Hematopoietic multipotent progenitor cell treated with erythropoietin and hydrocortisone succinate and interleukin-3 and kit ligand, for 8 days (in vitro differentiated cells): ENCODE measurements at regions not wholly inside any gene's neighbourhood (a gene's known extent, or its start where the extent isn't known, plus 50 kb on each side); places are given as distances from the start of the nearest gene placed in this dataset.
"Not testable (repeated sequence)": the region's sequence is repeated elsewhere in the genome, so short reads cannot be mapped to it uniquely, and the experiment has no call there.

ENCODE experiments used
- DNase-seq: peaks from one replicate; pipeline ENCODE4 v3.0.0-alpha.2; 2015

DNA sequence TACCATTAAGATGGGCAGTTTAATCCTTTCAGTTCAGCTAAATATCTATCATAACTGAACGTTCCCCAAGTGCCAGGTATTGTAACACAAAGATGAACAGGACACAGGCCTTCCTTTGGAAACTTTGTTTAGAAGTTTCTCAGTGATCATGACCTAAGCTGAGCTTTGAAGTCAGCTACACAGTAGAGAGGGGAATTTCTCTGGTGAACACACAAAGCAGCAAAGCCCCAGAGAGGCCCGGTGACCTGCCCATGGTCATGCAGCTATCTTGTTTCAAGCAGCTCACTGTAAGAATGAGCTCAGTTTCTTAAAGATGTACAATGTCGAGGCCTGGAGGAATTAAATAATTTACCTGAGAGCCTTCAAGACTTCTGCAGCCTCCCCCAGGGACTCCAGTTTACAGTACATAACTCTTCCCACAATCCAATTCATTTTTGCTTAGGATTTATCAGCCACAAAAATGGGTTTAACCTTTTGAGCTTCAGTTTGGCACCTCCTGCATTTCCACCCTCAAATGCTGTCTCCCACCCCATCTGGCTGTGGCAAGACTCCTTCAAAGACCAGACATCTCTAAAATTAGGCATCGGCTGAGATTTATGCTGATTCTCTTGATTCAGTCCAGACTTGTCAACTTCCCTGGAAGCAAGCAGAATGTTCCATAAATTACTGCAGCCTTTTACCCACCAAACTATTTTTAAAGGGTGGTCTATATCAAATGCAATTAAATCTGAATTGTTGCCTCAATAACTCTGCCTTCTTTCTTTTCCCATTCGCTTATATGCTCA, 325.6 kb downstream of the TXNL1 start:
- DNase-seq: no peak

DNA sequence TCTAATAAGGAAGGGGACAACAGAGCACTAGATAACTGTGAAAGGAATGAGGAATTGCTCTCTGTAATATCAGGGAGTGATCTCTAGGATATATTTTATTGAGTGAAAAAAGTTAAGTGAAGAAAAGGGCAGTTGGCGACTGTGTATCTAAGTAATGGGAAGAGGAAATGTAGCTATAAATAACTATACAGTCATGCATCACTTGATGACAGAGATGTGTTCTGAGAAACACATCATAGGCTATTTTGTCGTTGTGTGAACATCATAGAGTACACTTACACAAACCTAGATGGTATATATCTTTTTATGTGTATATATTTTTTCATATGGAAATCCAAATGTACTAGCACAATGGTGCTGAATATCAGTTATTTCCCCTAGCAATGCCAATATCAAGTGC, 329.3 kb downstream of the TXNL1 start:
- DNase-seq: no peak

DNA sequence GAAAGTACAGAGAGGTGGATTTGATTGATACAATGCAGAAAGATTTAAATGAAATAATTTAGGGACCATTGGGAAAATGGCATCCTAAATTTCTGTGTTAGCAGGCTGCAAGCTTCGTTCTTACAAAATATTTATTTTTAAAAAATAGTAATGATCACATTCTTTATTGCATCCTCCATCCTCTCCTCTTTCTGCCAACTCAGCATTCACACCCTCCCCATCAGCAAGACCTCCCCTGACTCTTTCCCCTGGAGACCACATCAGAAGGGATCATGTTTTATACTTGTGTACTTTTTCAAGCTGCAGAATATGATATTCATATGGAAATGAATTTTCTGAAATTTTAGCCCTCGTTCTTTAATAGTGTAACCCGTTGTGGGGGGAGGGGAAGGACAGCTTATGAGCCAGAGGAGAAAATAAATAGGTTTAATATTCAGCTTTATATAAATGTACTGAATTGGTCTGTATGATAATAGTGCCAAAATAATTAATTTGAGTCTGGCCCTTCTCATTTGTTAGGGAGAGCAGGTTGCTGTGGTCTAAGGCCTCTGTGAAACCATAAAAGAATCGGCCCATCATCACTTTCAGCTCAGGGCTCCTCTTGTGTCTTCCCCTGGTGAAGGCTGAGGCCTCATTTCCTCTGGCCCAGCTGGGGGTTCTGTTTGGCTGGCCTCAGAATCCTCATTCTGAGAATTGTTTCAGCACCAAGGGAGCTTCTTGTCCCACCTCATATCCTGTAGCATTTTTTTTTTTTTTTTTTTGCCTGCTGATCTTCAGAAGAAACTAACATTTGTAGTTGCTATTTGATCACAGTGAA, 330.8 kb downstream of the TXNL1 start:
- DNase-seq: no peak

DNA sequence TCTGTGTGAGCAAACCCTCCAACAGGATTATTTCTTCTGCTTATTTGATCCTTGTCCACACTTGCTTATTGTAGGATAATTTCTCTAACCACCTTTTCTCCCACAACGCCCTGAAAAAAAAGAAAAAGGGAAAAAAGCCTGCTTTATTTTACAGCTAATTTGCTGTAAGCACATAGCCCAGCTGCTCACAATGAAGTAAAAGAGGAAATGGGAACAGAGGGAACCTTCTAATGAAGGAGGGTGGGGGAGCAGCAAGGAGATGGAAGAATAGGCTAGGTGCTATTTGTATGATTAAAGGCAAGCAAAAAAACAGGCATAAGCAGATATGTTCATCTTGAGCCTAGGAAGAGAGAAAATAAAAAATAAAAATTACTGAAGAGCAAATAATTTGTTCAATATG, 331.6 kb downstream of the TXNL1 start:
- no peak for DNase-seq

DNA sequence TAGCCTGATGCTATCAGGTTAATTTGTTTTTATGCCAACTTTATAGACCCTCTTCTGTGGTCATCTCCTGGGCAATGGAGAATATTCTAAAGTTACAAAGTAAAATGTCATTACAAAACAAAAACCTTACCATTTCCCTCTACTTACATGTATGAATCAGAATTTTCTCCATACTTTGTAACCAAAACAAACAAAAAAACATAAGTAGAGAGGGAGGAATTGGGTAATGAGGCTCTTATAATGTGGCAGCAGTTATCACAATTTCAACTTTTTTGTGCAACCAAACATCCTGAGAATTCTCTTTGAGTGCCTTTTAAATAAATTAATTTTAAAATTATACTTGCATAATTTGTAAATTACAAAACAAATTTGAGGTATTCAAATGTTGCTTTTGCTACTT, 332.8 kb downstream of the TXNL1 start:
- DNase-seq: no peak

DNA sequence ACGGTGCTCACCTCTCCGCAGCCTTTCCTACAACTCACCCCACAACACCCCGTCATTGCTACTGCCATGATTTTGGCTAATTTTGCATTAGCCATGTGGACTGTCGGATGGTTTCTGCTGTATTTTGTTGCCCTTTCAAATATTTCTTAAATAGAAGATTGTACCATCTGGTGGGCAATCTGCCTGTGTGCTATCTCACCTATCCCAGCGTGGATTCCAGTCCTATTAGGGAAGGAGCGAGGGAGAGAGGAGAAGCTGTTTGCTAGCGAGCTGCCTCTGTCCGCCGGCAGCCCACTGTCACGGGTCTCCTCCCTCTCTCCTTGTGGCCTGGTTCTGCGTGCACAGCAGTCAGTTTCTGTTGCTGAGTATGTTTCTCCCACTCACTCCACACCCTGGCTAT, 336.2 kb downstream of the TXNL1 start:
- DNase-seq: no peak

DNA sequence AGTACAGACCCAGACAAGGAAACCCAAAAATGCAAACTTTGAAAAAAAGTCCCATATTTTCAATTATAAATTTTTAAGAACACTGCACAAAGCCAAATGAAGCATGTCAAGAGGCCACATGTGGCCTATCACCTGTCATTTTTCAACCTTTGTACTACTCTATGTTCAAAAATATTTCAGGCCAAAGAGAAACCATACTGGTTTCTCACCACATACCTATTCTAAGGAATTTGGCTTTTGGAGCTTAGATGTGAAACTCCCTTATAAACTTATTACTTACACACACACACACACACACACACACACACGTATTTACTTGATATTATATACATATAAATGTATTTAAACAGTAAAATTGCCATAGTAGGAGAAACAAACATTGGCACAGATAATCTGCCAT, 338.7 kb downstream of the TXNL1 start:
- no peak for DNase-seq

DNA sequence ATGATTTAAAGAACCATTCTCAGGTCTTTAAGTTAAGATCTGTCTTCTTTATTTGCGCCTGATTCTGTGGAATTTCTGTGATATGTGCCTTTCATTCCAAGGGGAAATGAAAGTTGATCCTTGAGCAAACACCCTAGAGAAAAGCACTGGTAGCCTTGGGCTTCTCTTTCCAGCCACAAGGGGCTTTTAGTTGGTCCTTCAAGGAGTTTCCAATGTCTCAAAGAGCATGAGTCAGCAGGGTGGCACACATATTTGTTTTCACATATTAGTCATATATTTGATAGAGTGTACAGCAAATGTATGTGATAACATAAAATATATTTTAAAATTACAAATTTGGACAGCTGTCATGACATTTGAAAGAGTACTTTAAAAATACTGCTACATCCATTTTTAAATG, 339.5 kb downstream of the TXNL1 start:
- DNase-seq: no peak

DNA sequence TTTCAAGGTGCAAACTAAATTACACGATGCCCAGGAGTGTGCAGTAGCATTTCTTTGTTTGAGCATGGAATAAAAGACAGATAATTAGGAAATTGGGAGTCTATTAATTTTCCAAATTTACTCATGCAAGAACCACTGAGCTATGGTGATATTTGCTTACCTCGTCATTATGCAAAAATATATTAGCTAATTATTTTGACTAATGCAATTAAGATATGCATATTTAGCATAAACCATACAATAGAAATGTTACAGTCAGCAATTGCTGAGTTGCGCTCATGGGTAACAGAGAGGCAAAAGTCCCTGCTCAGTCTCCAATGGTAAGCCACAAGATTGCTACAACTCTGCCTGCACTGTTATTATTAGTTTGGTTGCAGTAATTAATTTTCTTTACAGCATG, 342.0 kb downstream of the TXNL1 start:
- DNase-seq: no peak

DNA sequence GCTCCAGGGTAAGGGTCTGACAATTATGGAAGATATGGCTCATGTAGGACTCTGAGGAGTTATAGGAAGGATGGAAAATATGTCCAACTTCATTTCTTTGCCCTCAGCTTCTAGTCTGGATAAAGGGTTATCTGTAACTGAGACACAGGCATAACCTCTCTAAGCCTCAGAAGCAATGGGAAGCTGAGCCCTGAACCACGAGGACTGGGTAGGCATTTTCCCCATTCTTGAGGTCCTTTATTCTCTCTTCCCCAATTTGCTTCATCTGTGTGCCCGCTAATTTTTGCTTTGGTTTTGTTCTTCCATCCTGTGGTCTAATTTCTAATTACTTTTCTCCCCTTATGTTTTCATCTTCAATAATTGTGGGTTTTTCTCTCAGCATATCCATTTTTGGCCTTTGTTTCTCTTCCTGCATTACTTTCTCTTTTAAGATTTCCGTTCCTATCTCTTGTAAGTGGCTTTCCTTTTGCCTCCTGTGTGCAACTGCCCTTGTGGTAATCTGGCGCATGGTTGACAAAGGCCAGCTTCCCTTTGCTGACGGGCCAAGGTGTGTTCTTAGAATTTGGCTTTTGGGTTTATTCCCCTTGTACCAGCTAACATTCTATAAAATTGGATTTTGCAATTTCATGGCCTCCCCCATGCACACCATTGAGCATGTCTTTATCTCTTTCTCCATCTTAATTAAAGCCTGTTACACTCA, 343.8 kb downstream of the TXNL1 start:
- DNase-seq: no peak

DNA sequence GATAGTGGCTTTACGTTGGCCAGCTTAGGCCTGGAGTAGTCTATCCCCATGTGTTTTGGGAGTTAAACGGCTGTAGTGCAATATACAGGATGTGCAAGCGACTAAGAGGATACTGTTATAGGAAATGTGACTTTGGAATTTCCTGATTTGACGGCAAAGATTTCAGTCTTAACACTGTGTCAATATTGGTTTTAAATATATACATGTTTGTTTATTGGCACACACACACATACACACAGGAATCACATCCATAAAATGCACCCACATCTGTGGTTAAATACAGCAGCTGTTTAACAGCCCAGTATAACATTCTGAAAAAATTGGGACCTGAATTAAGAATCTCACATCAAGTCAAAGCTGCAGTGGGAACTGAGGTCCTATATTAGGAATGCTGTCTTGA, 347.1 kb downstream of the TXNL1 start:
- DNase-seq: no peak

DNA sequence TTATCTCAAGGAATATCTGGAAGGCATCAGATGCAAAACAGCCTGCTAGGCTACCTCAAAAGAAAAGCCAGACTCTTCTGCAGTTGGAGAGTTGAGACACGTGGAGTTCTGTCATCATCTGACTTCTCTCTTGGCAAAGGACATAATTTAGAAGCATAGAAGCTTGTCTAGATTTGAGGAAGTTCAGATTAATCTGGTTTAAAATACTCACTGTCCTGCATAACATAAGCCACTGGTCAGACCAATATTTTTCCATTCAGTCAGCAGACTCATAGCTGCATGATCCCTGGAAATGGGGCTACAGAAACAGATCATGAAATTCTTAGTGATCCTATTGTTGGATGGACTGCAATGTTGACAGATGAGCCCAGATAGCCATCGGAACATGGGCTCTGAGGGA, 349.0 kb downstream of the TXNL1 start:
- no peak for DNase-seq

DNA sequence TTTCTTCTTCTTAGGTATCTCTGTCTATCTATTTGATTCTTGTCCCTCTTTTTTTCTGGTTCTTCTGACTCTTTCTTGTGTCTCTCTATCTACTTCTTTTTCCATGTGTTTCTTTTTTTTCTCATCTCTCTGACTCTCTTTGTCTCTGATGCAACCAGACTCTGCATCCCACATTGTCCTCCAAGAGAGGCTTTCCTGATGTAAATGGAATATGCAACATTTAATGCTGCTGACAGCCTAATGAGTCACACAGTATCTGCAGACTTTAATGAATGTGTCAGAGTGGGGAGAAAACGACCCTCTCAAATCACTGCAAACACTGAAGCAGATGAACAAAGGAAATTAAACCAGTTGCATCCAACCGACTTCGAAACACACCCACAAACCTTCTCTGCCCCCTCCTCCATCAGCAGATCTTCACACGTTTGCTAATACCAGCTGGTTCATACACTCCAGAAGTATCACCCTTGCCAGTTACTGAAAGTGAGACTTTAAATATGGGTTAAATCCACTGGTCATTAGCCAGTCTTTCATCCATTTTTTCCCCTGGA, 351.5 kb downstream of the TXNL1 start:
- DNase-seq: no peak

DNA sequence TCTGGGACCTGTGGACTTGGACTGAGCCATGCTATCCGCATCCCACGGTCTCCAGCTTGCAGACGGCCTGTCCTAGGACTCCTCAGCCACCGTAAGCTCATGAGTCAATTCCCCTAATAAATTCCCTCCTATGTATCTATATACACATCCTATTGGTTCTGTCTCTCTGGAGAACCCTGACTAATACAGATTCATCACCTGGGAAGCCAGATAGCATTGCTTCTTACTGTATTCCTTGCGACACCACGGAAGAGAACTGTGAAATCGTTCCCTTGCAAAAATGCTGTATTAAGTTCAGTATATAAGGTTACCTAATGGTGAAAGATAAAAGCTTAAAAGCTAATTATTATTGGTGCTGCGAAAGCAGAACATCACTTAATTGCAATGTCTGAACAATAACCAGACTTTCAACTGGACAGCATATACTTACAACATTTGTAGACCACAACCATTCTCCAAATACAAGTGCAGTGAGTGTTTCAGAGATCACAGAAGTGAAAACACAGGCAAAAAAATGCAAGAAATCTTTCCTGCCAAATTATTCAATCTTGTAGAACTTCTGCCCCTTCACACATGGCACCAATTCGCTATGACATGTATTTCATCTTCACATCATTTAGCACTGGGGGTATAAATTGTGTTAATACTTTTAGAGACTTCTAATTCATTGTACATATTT, 352.9 kb downstream of the TXNL1 start:
- no peak for DNase-seq

DNA sequence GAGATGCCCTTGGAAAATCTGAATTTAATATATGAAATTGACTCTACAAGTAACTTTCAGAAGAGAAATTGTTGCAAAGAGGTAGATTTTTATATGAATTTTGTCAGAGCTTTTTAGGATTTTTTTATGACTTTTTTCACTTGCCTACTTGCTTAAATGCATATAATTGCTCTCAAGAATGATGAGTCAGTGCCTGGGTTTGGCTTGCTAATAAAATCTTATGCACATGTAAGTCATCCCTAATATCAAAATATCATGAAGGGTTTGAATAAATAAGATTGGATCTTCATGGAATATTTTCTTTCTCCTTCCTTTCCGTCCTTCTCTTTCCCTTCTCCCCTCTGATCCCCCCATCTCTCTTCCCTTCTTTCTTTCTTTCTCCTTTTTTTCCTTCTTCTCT, 354.1 kb downstream of the TXNL1 start:
- DNase-seq: no peak

DNA sequence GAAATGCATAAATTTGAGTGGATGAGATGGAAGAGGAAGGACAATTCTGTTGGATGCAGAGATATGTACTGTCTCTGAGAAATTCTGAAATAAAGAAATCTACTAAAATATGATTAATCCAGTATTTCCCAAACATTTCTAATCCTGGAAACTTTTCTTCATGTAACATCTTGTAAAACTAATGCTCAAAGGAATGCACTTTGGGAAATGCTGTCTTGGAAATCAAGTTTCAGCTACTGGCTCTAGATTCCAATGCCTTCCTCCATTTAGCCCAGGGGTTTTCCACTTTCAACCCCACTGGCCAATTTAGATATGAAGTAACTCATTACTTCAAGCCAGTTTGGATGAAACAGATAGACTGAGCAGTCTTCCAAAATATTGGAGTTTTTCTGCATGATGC, 355.1 kb downstream of the TXNL1 start:
- no peak for DNase-seq

DNA sequence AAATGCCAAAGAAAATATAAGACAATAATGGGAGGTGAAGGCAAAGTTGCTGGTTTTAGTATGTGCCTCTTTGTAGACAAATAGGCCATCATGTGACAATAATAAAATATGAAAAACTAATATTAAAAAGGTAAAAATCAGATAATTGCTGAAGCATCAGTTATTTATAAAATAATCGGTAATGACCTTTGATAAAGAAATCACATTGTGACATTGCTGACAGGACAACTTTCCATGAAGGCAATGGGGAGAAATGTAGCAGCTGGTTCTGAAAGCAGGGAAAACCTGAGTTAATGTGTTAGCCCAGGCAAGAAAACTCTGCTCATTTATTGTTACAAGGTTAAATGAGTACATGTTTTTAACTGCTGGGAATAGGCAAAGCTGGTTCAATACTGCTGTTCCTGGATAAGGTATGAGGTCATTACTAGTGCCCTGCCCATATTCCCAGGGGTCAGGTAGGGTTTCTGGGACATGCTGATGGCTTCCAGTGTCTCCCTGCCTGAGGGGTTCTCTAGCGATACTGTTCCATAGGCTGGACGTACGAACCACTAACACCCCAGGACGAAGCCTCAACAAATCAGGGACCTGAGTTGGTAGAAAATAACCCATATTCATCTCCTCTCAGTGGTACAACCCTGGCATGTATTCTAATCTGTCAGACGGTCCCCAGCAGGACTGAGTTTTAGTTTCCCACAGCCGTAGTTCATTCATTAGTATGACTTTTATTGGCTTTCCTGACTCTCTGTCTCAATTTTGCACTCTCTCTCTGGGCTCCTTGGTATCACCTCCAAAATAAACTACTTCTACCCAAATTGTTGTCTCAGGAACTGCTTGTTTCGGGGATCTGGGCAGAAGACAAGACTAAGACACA, 355.9 kb downstream of the TXNL1 start:
- DNase-seq: no peak

DNA sequence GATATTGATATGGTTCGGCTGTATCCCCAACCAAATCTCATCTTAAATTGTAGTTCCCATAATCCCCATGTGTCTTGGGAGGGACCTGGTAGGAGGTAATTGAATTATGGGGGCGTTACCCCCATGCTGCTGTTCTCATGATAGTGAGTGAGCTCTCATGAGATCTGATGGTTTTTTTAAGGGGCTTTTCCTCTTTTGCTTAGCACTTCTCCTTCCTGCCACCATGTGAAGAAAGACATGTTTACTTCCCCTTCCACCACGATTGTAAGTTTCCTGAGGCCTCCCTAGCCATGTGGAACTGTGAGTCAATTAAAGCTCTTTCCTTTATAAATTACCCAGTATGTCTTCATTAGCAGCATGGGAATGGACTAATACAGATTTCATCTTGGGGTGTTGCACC, 358.6 kb downstream of the TXNL1 start:
- not testable (repeated sequence) for DNase-seq

DNA sequence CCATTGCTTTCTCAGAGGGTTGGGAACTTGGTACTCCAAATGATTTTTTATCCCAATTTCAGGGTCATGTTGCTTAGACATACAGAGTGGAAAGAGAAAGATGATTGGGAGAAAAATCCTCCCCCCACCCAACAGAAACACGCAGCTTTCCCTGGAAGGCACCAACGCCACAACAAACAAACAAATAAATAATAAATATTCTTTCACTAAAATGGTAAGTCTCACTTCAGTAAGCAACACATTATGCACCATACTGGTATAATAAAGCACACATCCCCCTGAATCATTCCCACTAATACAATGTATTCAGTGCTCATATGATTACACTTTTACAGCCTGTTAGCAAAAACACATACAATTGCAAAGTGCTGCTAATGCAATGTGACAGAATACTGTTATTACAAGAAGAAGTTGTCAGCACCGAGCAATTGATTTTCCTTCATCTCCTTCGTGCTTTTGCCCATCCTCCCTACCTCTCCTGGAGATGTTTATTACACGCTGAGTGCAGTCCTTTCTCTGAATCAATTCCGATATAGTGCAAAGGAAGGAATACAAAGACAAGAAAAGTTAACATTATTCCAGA, 359.9 kb downstream of the TXNL1 start:
- DNase-seq: no peak

DNA sequence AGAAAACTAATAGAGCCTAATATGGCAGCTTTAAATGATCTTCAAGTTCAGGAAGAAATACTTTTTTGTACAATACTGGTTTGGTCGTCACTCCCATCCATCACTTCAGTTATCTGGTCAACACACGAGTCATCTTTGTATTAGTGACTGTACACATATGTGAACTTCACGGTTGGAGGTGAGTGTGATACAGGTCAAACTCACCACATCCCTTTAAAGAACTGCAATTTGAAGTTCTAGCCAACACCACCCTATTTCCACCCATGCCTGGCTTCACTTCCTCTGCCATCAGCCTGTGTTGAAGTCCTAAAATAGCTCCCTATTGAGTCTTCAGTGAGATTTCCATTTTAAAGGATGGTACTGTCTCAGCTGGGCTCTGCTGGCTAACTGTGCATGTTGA, 361.9 kb downstream of the TXNL1 start:
- no peak for DNase-seq

DNA sequence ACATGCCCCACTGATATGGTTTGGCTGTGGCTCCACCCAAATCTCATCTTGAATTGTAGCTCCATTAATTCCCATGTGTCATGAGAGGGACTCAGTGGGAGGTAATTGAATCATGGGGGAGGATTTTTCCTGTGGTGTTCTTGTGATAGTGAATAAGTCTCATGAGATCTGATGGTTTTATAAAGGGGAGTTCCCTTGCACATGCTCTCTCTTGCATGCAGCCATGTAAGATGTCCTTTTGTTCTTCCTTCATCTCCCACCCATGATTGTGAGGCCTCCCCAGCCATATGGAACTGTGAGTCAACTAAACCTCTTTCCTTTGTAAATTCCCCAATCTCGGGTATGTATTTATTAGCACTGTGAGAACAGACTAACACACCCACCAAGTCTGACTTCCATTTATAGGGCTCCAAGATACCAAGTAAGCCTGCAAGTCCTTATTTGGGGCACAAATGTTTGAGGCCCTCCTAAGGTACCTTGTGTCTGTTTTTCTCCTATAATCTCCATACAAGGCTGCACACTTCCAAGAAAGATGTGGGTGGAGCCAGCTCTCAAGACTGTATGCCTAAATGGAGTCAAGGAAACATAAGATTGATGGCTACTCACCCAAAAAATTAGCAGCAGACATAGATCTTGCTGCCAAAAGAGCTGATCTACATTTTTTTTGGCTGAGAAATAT, 364.7 kb downstream of the TXNL1 start:
- DNase-seq: no peak
